Mammary epithelial cell (primary cell): ENCODE measurements at regions not wholly inside any gene's neighbourhood (a gene's known extent, or its start where the extent isn't known, plus 50 kb on each side); places are given as distances from the start of the nearest gene placed in this dataset.

Source experiments
- CTCF ChIP-seq, 2 donors: IDR thresholded peaks in 1 of 2; conservative IDR thresholded peaks in 1 of 2; 2 replicates each; pipeline ENCODE4 v1.5.1; 2011 to 2012; ENCODE audit warnings: inconsistent platforms in 2 of 2, low read length in 2 of 2, mild to moderate bottlenecking in 2 of 2, control low read depth in 1 of 2, low read depth in 1 of 2; ENCODE audit not compliant: insufficient read depth in 1 of 2; ENCODE audit errors: extremely low read depth in 1 of 2
- EZH2 ChIP-seq: IDR thresholded peaks from 2 replicates; pipeline ENCODE4 v1.6.1; 2012; ENCODE audit warnings: low read length, inconsistent platforms, borderline replicate concordance

DNA sequence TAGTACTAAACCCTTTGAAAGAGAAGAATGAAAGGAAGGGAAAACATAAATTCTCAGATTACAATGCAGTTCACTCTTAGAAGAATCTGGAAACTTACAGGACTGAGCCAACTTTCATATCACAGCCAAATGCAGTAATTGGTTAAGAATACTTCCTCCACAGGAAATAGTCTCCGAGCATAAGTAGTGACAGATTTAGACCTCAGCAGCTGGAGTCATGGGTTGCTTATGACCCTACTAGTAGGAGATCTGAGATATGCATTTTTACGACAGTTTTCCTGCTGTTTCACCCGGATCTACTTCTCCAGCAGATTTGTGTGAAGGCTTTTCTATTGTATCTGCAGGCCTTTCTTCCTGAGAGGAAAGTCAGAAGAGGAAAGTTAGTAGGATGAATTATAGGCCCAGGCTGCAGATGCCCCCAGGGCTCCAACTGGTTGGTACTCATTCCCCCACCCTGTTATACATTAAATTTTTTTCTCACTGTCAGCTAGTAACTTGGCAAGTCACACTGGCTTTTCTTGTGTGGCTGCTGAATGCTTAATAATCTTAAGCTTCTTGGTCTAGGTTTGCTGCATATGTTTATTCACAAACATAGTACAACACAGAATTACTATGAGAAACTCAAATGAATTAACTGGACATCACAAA lies 1241.5 kb upstream of the MIR17HG start:
- no peak for TF ChIP-seq CTCF (conservative IDR thresholded peaks at IDR 0.05 in 1 of 2, IDR thresholded peaks at IDR 0.05 in 1 of 2; ENCODE audit: extremely low read depth in 1 of 2, insufficient read depth in 1 of 2, low read depth in 1 of 2, low read length in 2 of 2)
- TF ChIP-seq EZH2, result no peak
